K562 (cell line): ENCODE measurements at regions not wholly inside any gene's neighbourhood (a gene's known extent, or its start where the extent isn't known, plus 50 kb on each side); places are given as distances from the start of the nearest gene placed in this dataset.

Experiments
- ATAC-seq: fragments of 200-7000 bp; cut with Tn5 transposase; 3 replicates; pipeline ENCODE4 v1.9.1; 2020; ENCODE audit warnings: moderate library complexity
- BruUV-seq: library from RNA; stranded (reverse); fragments of 400-500 nt; replicated peaks from 2 replicates; lab custom pipeline; 2021; lab: Mats Ljungman, UMichigan
- CTCF ChIA-PET: fragments of 300-600 bp; formaldehyde crosslinking; extraction: SDS; loops from one replicate; lab custom pipeline; 2021; ENCODE audit warnings: low intra/inter-chr PET ratio; lab: Yijun Ruan, JAX
- POLR2A ChIA-PET: fragments of 300-600, 350-650 bp; sonication (Branson Sonifier 250); formaldehyde crosslinking; extraction: SDS; loops from one replicate; lab custom pipeline; 2021; ENCODE audit warnings: antibody characterized with exemption, inconsistent platforms; lab: Yijun Ruan, JAX
- DNase-seq, 4 experiments: peaks; one replicate each; pipeline versions ENCODE4 v3.0.0 to v3.0.0-alpha.2; 2011 to 2018; ENCODE audit warnings: low spot score in 3 of 4, mixed read lengths in 3 of 4; ENCODE audit errors: extremely low read depth in 1 of 4
- FAIRE-seq: peaks from 2 replicates; lab custom pipeline; 2011; peaks lifted over from hg19 to GRCh38; lab: Jason Lieb, UNC
- H2AFZ ChIP-seq: 2 replicates; pipeline ENCODE4 v1.6.0; 2011; ENCODE audit warnings: low read depth, low read length, control low read depth, inconsistent platforms
- H3K27ac ChIP-seq: fragments of 200-600 bp; 3 replicates; pipeline ENCODE4 v1.8.0; 2011; ENCODE audit warnings: low read depth, mild to moderate bottlenecking, control low read depth, inconsistent platforms, low read length, moderate library complexity, mixed read lengths; ENCODE audit errors: extremely low read depth
- H3K27me3 ChIP-seq, 2 experiments: fragments of 300-600 bp in 1 of 2; 2 replicates in 1 of 2; 3 replicates in 1 of 2; pipeline versions ENCODE4 v1.6.0 to v1.8.0; 2011; ENCODE audit warnings: inconsistent platforms in 2 of 2, low read length in 2 of 2, mild to moderate bottlenecking in 1 of 2, mixed read lengths in 1 of 2, moderate library complexity in 1 of 2; ENCODE audit not compliant: control insufficient read depth in 2 of 2, insufficient read depth in 2 of 2
- H3K36me3 ChIP-seq: fragments of 300-600 bp; 3 replicates; pipeline ENCODE4 v1.8.0; 2011; ENCODE audit warnings: mild to moderate bottlenecking, low read length, inconsistent platforms; ENCODE audit not compliant: control insufficient read depth, insufficient read depth
- H3K4me1 ChIP-seq, 2 experiments: fragments of 200-600 bp in 1 of 2; replicated peaks in 1 of 2; 2 replicates in 1 of 2; 3 replicates in 1 of 2; pipeline versions ENCODE4 v1.5.1 to v1.8.0; 2011; ENCODE audit warnings: inconsistent platforms in 2 of 2, low read length in 2 of 2, mild to moderate bottlenecking in 1 of 2, mixed read lengths in 1 of 2, moderate library complexity in 1 of 2; ENCODE audit not compliant: control insufficient read depth in 2 of 2, insufficient read depth in 2 of 2
- H3K4me2 ChIP-seq: 2 replicates; pipeline ENCODE4 v1.6.1; 2011; ENCODE audit warnings: low read length, control low read depth, inconsistent platforms, mixed read lengths; ENCODE audit not compliant: insufficient read depth
- H3K4me3 ChIP-seq: fragments of 200-600 bp; sonication (generic), shearing (Covaris generic); 2 replicates; pipeline ENCODE4 v1.5.1; 2016; ENCODE audit warnings: control low read depth, inconsistent platforms
- H3K79me2 ChIP-seq: fragments of 200-600 bp; 3 replicates; pipeline ENCODE4 v1.8.0; 2011; ENCODE audit warnings: low read length, inconsistent platforms; ENCODE audit not compliant: control insufficient read depth, insufficient read depth
- H3K9ac ChIP-seq, 2 experiments: 2 replicates each; pipeline versions ENCODE4 v1.6.0 to v1.6.1; 2011; ENCODE audit warnings: low read depth in 2 of 2, low read length in 2 of 2, control low read depth in 1 of 2, inconsistent platforms in 1 of 2, mild to moderate bottlenecking in 1 of 2, mixed read lengths in 1 of 2; ENCODE audit not compliant: insufficient read depth in 1 of 2
- H3K9me1 ChIP-seq: one replicate; pipeline ENCODE4 v1.6.0; 2011; ENCODE audit warnings: inconsistent platforms, mild to moderate bottlenecking, low read length, moderate library complexity; ENCODE audit not compliant: control insufficient read depth, insufficient read depth
- H3K9me3 ChIP-seq: replicated peaks from 2 replicates; pipeline ENCODE4 v1.5.1; 2011; ENCODE audit warnings: low read depth, low read length, inconsistent platforms; ENCODE audit not compliant: control insufficient read depth, insufficient read depth
- H4K20me1 ChIP-seq: replicated peaks from 2 replicates; pipeline ENCODE4 v1.6.1; 2011; ENCODE audit warnings: low read length, inconsistent platforms, mixed read lengths; ENCODE audit not compliant: control insufficient read depth, insufficient read depth
- CC2D1A ChIP-seq: fragments of 450-650 bp; IDR thresholded peaks from 2 replicates; pipeline ENCODE4 v1.6.1; 2017; ENCODE audit warnings: mild to moderate bottlenecking
- DPF2 ChIP-seq: fragments of 450-650 bp; IDR thresholded peaks from 2 replicates; pipeline ENCODE4 v1.6.1; 2016
- ETS2 ChIP-seq: IDR thresholded peaks from 2 replicates; pipeline ENCODE4 v1.6.1; 2016; ENCODE audit warnings: borderline replicate concordance, missing genetic modification characterization, mild to moderate bottlenecking, moderate library complexity, missing compliant biosample characterization; ENCODE audit not compliant: poor library complexity, severe bottlenecking
- MBD1 ChIP-seq: fragments of 250-450 bp; sonication (Bioruptor Pico); IDR thresholded peaks from 2 replicates; pipeline ENCODE4 v1.8.0; 2022; ENCODE audit warnings: inconsistent platforms
- MIER1 ChIP-seq: fragments of 450-650 bp; IDR thresholded peaks from 2 replicates; pipeline ENCODE4 v1.6.1; 2016; ENCODE audit warnings: antibody characterized with exemption, mild to moderate bottlenecking, low read depth
- NR2C1 ChIP-seq, 2 experiments: fragments of 450-650 bp; IDR thresholded peaks; 2 replicates each; pipeline ENCODE4 v1.6.1; 2017; ENCODE audit warnings: mild to moderate bottlenecking in 2 of 2, antibody characterized with exemption in 1 of 2, inconsistent platforms in 1 of 2, missing compliant biosample characterization in 1 of 2, missing genetic modification characterization in 1 of 2
- PHF20 ChIP-seq: fragments of 450-650 bp; IDR thresholded peaks from 2 replicates; pipeline ENCODE4 v1.6.1; 2018; ENCODE audit not compliant: partially characterized antibody
- SP2 ChIP-seq: IDR thresholded peaks from 2 replicates; pipeline ENCODE4 v1.6.1; 2011; ENCODE audit warnings: mild to moderate bottlenecking, low read depth, low read length, moderate library complexity; ENCODE audit not compliant: poor library complexity, severe bottlenecking; ENCODE audit errors: extremely low read depth
- SRSF3 ChIP-seq: fragments of 200-400 bp; formaldehyde crosslinking; IDR thresholded peaks from 2 replicates; pipeline ENCODE4 v1.6.1; 2016; ENCODE audit warnings: mild to moderate bottlenecking, low read length, moderate library complexity; ENCODE audit not compliant: insufficient read depth
- ZBTB2 ChIP-seq: fragments of 450-650 bp; IDR thresholded peaks from 2 replicates; pipeline ENCODE4 v1.6.1; 2016; ENCODE audit warnings: antibody characterized with exemption
- ZNF511 ChIP-seq: sonication (generic); formaldehyde crosslinking; IDR thresholded peaks from 2 replicates; pipeline ENCODE4 v1.8.0; 2022; ENCODE audit warnings: mild to moderate bottlenecking, missing genetic modification reagents
- in situ Hi-C: fragments of 300-500 bp; cut with MboI; formaldehyde crosslinking; loops from 4 replicates; pipeline ENCODE4 v1.15.0; 2018; ENCODE audit warnings: inconsistent platforms, mixed read lengths
- intact Hi-C: fragments of 100-400 bp; cut with micrococcal nuclease; formaldehyde crosslinking; loops from 2 replicates; pipeline ENCODE4 v1.14.2; 2022

- no peak overlapping the region for H2AFZ ChIP-seq
- H3K4me1 ChIP-seq, result no peaks in the 10 kb centered on the region
- no peak for ATAC-seq
- H3K79me2 ChIP-seq, result no peaks in the 10 kb centered on the region
- H3K36me3 ChIP-seq, result no peaks in the 10 kb centered on the region
- H3K27me3 ChIP-seq, result no peaks in the 10 kb centered on the region
- CTCF ChIA-PET, result no interaction called here
- DNase-seq, result no peak
- no TSS peak for BruUV-seq
- H4K20me1 ChIP-seq, result no peaks in the 10 kb centered on the region
- in situ Hi-C loops, result no loop called here
- intact Hi-C loops, result no loop called here
- no peak overlapping the region for H3K4me2 ChIP-seq
- no peak for TF ChIP-seq NR2C1 (IDR thresholded peaks at IDR 0.05)
- TF ChIP-seq NR2C1 (tag; IDR thresholded peaks at IDR 0.05), result no peak
- TF ChIP-seq ETS2 (tag), result no peak
- no peak for TF ChIP-seq PHF20
- no peak for TF ChIP-seq ZBTB2
- TF ChIP-seq DPF2, result no peak
- no peak for TF ChIP-seq SP2
- TF ChIP-seq SRSF3, result no peak
- TF ChIP-seq MBD1 (CRISPR knock-in tag), result no peak
- no peak for TF ChIP-seq MIER1
- no peak for TF ChIP-seq ZNF511
- TF ChIP-seq CC2D1A, result no peak
- H3K9me1 ChIP-seq, result no peaks in the 10 kb centered on the region
- H3K4me3 ChIP-seq, result no peak overlapping the region
- no peak for FAIRE-seq
- H3K9ac ChIP-seq, result no peak overlapping the region
- H3K27ac ChIP-seq, result no peak overlapping the region
- POLR2A ChIA-PET, result no interaction called here
- no peaks in the 10 kb centered on the region for H3K9me3 ChIP-seq
Observed at GRCh38 chr14:82342596-82342995, 808.9 kb upstream of the SEL1L start.
